ENCODE measurements at regions not wholly inside any gene's neighbourhood (a gene's known extent, or its start where the extent isn't known, plus 50 kb on each side); places are given as distances from the start of the nearest gene placed in this dataset.

DNA sequence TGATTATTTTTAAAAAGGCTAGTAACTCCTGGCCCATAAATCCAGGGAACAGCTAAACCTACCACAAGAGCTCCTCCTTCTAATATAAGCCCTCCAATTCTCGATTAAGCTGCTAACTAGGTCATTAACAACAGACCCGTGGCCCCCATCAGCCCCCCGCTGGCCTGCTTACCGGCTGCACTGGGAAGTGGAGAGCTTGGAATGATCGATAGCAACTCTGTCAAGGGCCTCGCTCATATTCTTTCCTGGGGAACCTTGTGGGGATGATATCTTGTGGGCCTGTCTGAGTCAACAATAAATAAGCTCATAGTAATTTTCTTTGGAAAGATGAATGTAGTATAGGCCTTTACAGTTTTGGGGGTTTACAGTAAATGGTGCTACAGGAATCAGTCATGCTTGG lies 353.5 kb downstream of the TCERG1L start:
- TF ChIP-seq, protein P1, sequence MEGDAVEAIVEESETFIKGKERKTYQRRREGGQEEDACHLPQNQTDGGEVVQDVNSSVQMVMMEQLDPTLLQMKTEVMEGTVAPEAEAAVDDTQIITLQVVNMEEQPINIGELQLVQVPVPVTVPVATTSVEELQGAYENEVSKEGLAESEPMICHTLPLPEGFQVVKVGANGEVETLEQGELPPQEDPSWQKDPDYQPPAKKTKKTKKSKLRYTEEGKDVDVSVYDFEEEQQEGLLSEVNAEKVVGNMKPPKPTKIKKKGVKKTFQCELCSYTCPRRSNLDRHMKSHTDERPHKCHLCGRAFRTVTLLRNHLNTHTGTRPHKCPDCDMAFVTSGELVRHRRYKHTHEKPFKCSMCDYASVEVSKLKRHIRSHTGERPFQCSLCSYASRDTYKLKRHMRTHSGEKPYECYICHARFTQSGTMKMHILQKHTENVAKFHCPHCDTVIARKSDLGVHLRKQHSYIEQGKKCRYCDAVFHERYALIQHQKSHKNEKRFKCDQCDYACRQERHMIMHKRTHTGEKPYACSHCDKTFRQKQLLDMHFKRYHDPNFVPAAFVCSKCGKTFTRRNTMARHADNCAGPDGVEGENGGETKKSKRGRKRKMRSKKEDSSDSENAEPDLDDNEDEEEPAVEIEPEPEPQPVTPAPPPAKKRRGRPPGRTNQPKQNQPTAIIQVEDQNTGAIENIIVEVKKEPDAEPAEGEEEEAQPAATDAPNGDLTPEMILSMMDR (IDR thresholded peaks at IDR 0.05; ENCODE audit: low read depth, low read length) = no peak
- no peak for TF ChIP-seq EZH2phosphoT487 (IDR thresholded peaks at IDR 0.05; ENCODE audit: low read depth)

All from OCI-LY3 (cell line).